OCI-LY7 (cell line): ENCODE measurements at regions not wholly inside any gene's neighbourhood (a gene's known extent, or its start where the extent isn't known, plus 50 kb on each side); places are given as distances from the start of the nearest gene placed in this dataset.

Source experiments
- BruUV-seq: library from RNA; stranded (reverse); fragments of 400-500 nt; replicated peaks from 2 replicates; lab custom pipeline; 2021; lab: Mats Ljungman, UMichigan
- CTCF ChIA-PET: fragments of 300-600 bp; sonication (Branson Sonifier 250); formaldehyde crosslinking; loops from one replicate; lab custom pipeline; 2022; ENCODE audit warnings: antibody characterized with exemption; ENCODE audit not compliant: unreplicated experiment; lab: Charles Lee
- POLR2A ChIA-PET: fragments of 300-600 bp; sonication (Branson Sonifier 250); formaldehyde crosslinking; loops from one replicate; lab custom pipeline; 2022; ENCODE audit warnings: antibody characterized with exemption; lab: Charles Lee
- DNase-seq: peaks from one replicate; pipeline ENCODE4 v3.0.0-alpha.2; 2015; ENCODE audit warnings: low spot score
- H2AFZ ChIP-seq: fragments of 200-600 bp; sonication (generic), shearing (Covaris generic); 2 replicates; pipeline ENCODE4 v1.6.1; 2014; ENCODE audit warnings: mild to moderate bottlenecking, antibody characterized with exemption, low read length, moderate library complexity
- H3K27ac ChIP-seq: fragments of 200-600 bp; sonication (generic); 2 replicates; pipeline ENCODE4 v1.5.1; 2014; ENCODE audit warnings: mixed run types, low read depth, mild to moderate bottlenecking, moderate library complexity, low read length, inconsistent platforms; ENCODE audit not compliant: poor library complexity, severe bottlenecking
- H3K36me3 ChIP-seq: fragments of 200-600 bp; sonication (generic); 2 replicates; pipeline ENCODE4 v1.6.1; 2014; ENCODE audit warnings: mild to moderate bottlenecking, antibody characterized with exemption, low read length, moderate library complexity, mixed read lengths; ENCODE audit not compliant: insufficient read depth
- H3K4me1 ChIP-seq: fragments of 200-600 bp; sonication (generic); 2 replicates; pipeline ENCODE4 v1.5.1; 2014; ENCODE audit warnings: mild to moderate bottlenecking, low read length; ENCODE audit not compliant: insufficient read depth, poor library complexity, severe bottlenecking
- H3K4me2 ChIP-seq: fragments of 200-600 bp; sonication (generic); 2 replicates; pipeline ENCODE4 v1.6.1; 2014; ENCODE audit warnings: mild to moderate bottlenecking, low read length
- H3K4me3 ChIP-seq: fragments of 200-600 bp; sonication (generic); 2 replicates; pipeline ENCODE4 v1.5.1; 2014; ENCODE audit warnings: mild to moderate bottlenecking, low read depth, low read length; ENCODE audit not compliant: poor library complexity, severe bottlenecking
- H3K79me2 ChIP-seq: fragments of 200-600 bp; sonication (generic); 2 replicates; pipeline ENCODE4 v1.6.1; 2016; ENCODE audit warnings: low read depth, mild to moderate bottlenecking, low read length, moderate library complexity, mixed read lengths; ENCODE audit not compliant: insufficient read depth
- H3K9me2 ChIP-seq: fragments of 200-600 bp; sonication (generic); 2 replicates; pipeline ENCODE4 v1.6.1; 2016; ENCODE audit warnings: mild to moderate bottlenecking, low read length, mixed read lengths; ENCODE audit not compliant: insufficient read depth
- H3K9me3 ChIP-seq: fragments of 200-600 bp; sonication (generic); 2 replicates; pipeline ENCODE4 v1.6.1; 2014; ENCODE audit warnings: mild to moderate bottlenecking, mixed run types, low read length, mixed read lengths
- H4K20me1 ChIP-seq: fragments of 200-600 bp; sonication (generic); 2 replicates; pipeline ENCODE4 v1.6.1; 2014; ENCODE audit warnings: mild to moderate bottlenecking, antibody characterized with exemption, low read length, moderate library complexity, mixed read lengths; ENCODE audit not compliant: insufficient read depth
- EZH2phosphoT487 ChIP-seq: fragments of 200-600 bp; sonication (generic); IDR thresholded peaks from 2 replicates; pipeline ENCODE4 v1.6.1; 2018; ENCODE audit warnings: low read depth, borderline replicate concordance, mild to moderate bottlenecking, mixed run types, antibody characterized with exemption, low read length, moderate library complexity, mixed read lengths
- intact Hi-C: fragments of 100-400 bp; cut with micrococcal nuclease; formaldehyde crosslinking; loops from one replicate; pipeline ENCODE4 v1.10.0; 2022; ENCODE audit not compliant: unreplicated experiment
- TF ChIP-seq, protein P1 (sequence below): fragments of 200-600 bp; sonication (generic); conservative IDR thresholded peaks from 2 replicates; pipeline ENCODE4 v1.5.1; 2014; ENCODE audit warnings: mild to moderate bottlenecking, antibody characterized with exemption, low read length, moderate library complexity, mixed read lengths

DNA sequence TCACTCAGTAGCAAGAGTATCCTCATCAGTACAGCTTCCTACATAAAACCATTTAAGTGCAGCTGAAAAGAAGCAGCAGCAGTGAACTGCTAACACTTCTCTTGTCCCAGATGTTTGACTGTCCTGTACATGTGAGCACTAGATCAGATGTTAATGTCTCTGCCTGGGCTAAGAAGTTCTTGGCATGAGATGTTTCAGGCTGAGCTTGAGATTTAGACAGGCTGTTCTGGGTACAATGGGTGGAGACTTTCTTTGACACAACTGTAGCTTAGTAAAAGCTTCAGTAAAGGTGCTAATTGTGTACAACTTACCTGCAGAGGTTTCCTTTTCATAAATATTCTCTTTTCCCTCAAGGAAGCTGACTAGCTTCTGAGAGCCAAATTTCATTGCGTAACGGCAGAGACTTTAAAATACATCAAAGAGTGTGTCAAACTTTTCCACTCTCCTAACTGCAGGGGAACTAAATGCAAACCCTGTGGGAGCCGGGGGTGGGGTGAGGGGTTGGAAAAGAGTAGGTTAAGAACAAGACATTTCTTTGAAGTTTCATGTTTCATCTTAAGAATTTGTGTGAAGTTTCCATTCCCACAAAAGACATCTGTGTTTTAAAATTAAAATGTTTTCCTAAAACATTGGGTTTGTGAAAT lies 82.1 kb upstream of the CCDC190 start:
- H3K4me3 ChIP-seq, result no peak overlapping the region
- BruUV-seq, result no TSS peak
- no peaks in the 10 kb centered on the region for H3K9me3 ChIP-seq
- no peaks in the 10 kb centered on the region for H3K79me2 ChIP-seq
- H2AFZ ChIP-seq, result no peak overlapping the region
- H3K36me3 ChIP-seq, result no peaks in the 10 kb centered on the region
- ChIA-PET POLR2A (no interaction called here), CTCF (no interaction called here)
- H3K4me1 ChIP-seq, result no peaks in the 10 kb centered on the region
- no peak for DNase-seq
- intact Hi-C loops, result no loop called here
- H3K9me2 ChIP-seq, result no peaks in the 10 kb centered on the region
- no peaks in the 10 kb centered on the region for H4K20me1 ChIP-seq
- H3K27ac ChIP-seq, result no peak overlapping the region
- no peak overlapping the region for H3K4me2 ChIP-seq
- TF ChIP-seq, protein P1, sequence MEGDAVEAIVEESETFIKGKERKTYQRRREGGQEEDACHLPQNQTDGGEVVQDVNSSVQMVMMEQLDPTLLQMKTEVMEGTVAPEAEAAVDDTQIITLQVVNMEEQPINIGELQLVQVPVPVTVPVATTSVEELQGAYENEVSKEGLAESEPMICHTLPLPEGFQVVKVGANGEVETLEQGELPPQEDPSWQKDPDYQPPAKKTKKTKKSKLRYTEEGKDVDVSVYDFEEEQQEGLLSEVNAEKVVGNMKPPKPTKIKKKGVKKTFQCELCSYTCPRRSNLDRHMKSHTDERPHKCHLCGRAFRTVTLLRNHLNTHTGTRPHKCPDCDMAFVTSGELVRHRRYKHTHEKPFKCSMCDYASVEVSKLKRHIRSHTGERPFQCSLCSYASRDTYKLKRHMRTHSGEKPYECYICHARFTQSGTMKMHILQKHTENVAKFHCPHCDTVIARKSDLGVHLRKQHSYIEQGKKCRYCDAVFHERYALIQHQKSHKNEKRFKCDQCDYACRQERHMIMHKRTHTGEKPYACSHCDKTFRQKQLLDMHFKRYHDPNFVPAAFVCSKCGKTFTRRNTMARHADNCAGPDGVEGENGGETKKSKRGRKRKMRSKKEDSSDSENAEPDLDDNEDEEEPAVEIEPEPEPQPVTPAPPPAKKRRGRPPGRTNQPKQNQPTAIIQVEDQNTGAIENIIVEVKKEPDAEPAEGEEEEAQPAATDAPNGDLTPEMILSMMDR, result no peak
- TF ChIP-seq EZH2phosphoT487, result no peak

DNA sequence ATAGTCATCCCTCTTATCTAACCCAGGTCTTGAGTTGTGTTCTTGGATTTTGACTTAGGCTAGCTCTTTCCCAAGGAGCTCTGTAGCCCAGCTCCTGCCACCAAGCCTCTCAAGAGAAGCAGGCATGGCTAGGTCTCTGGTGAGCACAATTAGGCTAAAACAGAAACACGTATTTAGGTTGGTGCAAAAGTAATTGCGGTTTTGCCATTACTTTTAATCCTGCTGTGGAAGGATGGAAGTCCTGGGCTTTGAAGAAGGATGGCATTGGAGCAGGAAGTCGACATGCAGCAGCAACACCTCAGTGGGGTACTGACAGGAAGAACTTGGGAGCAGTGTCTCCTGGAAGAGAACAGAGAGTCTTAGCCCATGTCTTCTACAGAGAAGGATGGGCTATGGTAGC lies 80.0 kb upstream of the CCDC190 start:
- Histone ChIP-seq H3K4me1 (no peaks in the 10 kb centered on the region), H3K4me3 (no peak overlapping the region), H3K27ac (no peak overlapping the region), H3K79me2 (no peaks in the 10 kb centered on the region), H3K9me3 (no peaks in the 10 kb centered on the region), H2AFZ (no peak overlapping the region), H3K9me2 (no peaks in the 10 kb centered on the region), H3K36me3 (no peaks in the 10 kb centered on the region), H4K20me1 (no peaks in the 10 kb centered on the region), H3K4me2 (no peak overlapping the region)
- CTCF ChIA-PET, result no interaction called here
- BruUV-seq, result no TSS peak
- no peak for DNase-seq
- intact Hi-C loops, result no loop called here
- TF ChIP-seq, protein P1, result no peak
- no peak for TF ChIP-seq EZH2phosphoT487
- POLR2A ChIA-PET, result interaction anchor here (0.7 to 1.1 kb wide), 2 partner anchors 19 to 31 kb away, joined by 3 to 4 read pairs; no protein-coding TSS in a partner anchor

DNA sequence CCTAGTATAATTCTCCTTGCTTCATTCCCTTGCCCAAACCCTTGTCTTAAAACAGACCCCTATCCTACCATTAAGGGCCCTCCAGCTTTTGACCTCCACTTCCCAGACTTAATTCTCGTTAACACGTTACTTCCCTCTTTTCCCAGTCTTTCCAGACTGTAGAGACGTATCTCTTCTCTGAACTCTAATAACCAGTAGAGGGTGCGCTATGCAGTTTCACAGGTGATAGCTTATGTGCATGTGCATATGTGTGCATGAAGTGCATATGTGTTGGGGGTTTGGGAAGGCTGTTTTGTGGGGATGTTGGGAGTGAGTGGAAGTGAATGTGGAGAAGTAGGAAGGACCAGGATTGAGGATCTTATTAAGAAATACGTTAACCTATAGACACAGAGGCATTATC lies 78.1 kb upstream of the CCDC190 start:
- no peak for DNase-seq
- no peaks in the 10 kb centered on the region for H4K20me1 ChIP-seq
- intact Hi-C loops, result no loop called here
- no peak overlapping the region for H3K4me2 ChIP-seq
- no peaks in the 10 kb centered on the region for H3K79me2 ChIP-seq
- POLR2A ChIA-PET, result no interaction called here
- no peak overlapping the region for H3K4me3 ChIP-seq
- H3K36me3 ChIP-seq, result no peaks in the 10 kb centered on the region
- no peak for TF ChIP-seq EZH2phosphoT487
- TF ChIP-seq, protein P1, result no peak
- CTCF ChIA-PET, result no interaction called here
- no peaks in the 10 kb centered on the region for H3K9me2 ChIP-seq
- H3K9me3 ChIP-seq, result no peaks in the 10 kb centered on the region
- no peak overlapping the region for H3K27ac ChIP-seq
- no peak overlapping the region for H2AFZ ChIP-seq
- no TSS peak for BruUV-seq
- H3K4me1 ChIP-seq, result no peaks in the 10 kb centered on the region
